ENCODE measurements at regions not wholly inside any gene's neighbourhood (a gene's known extent, or its start where the extent isn't known, plus 50 kb on each side); places are given as distances from the start of the nearest gene placed in this dataset.

DNA sequence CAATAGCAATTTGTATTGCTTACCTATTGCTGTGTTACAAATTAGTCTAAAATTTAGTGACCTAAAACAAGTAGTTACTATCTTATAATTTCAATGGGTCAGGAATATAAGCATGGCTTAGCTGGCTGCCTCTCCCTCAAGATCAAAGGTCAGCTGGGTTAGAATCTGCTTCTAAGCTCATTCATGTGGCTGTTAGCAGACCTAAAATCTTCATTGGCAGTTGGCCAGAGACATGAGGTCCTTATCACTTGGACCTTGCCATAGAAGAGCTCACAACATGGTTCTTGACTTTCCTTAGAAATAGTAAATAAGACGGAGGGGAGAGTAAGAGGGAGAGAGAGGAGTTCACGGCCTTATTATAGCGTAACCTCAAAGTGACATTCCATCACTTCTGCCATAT lies 468.0 kb downstream of the HTR7 start:
- Histone ChIP-seq H3K4me3 (ENCODE audit: low read depth, low read length) (no peak overlapping the region), H3K27me3 (ENCODE audit: control insufficient read depth, insufficient read depth, low read length) (no peaks in the 10 kb centered on the region), H3K36me3 (ENCODE audit: control insufficient read depth, insufficient read depth, low read length) (no peaks in the 10 kb centered on the region)
- TF ChIP-seq, protein P1, sequence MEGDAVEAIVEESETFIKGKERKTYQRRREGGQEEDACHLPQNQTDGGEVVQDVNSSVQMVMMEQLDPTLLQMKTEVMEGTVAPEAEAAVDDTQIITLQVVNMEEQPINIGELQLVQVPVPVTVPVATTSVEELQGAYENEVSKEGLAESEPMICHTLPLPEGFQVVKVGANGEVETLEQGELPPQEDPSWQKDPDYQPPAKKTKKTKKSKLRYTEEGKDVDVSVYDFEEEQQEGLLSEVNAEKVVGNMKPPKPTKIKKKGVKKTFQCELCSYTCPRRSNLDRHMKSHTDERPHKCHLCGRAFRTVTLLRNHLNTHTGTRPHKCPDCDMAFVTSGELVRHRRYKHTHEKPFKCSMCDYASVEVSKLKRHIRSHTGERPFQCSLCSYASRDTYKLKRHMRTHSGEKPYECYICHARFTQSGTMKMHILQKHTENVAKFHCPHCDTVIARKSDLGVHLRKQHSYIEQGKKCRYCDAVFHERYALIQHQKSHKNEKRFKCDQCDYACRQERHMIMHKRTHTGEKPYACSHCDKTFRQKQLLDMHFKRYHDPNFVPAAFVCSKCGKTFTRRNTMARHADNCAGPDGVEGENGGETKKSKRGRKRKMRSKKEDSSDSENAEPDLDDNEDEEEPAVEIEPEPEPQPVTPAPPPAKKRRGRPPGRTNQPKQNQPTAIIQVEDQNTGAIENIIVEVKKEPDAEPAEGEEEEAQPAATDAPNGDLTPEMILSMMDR (IDR thresholded peaks at IDR 0.05; ENCODE audit: insufficient read depth, low read depth, low read length), result no peak
- ChIA-PET POLR2A (no interaction called here), CTCF (interaction anchor here (1.1 kb wide), 1 partner anchor 10 kb away, joined by 3 read pairs; no protein-coding TSS in a partner anchor)
- DNase-seq (ENCODE audit: low read depth), result no peak

DNA sequence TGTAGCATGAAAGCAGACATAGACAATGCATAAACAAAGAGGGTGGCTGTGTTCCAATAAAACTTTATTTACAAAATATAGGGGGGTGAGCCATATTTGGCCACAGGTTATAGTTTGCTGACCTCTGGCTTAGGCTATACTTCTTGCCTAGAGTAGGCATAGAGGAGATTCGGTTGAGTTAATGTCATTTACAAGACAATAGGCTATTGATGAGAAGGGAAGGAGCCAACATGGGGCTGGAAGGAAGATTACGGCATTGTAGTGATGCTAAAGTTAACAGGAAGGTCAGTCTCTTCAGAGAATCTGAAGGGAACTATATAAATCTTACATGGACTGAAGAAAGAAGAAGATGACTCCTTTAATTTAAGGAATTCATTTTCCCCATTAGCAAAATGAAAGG lies 463.5 kb downstream of the HTR7 start:
- TF ChIP-seq, protein P1 (IDR thresholded peaks at IDR 0.05; ENCODE audit: insufficient read depth, low read depth, low read length), result no peak
- DNase-seq (ENCODE audit: low read depth), result no peak
- POLR2A ChIA-PET, result no interaction called here
- Histone ChIP-seq H3K36me3 (ENCODE audit: control insufficient read depth, insufficient read depth, low read length) (no peaks in the 10 kb centered on the region), H3K27me3 (ENCODE audit: control insufficient read depth, insufficient read depth, low read length) (no peaks in the 10 kb centered on the region), H3K4me3 (ENCODE audit: low read depth, low read length) (no peak overlapping the region)
- CTCF ChIA-PET, result no interaction called here

DNA sequence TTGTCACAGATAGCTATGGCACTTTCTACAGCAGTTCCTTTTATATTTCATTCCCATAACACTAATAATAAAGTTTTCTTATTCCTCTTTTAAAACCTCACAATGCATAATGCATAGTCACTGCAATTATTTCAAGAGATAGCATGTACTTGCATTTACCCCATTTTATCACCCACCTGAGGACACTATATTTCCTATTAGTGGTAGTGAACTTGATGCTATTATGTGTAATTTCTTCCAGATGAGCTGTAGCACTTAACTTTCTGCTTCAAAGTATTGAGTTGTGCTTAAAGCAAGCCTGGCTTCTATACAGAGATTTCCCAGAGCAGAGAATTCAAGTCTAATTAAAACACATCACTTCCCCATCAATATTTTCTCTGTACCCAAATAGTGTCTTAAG lies 461.1 kb downstream of the HTR7 start:
- POLR2A ChIA-PET, result no interaction called here
- CTCF ChIA-PET, result interaction anchor here (0.7 kb wide), 1 partner anchor 34 kb away, joined by 3 read pairs; no protein-coding TSS in a partner anchor
- H3K27me3 ChIP-seq (ENCODE audit: control insufficient read depth, insufficient read depth, low read length), result no peaks in the 10 kb centered on the region
- DNase-seq (ENCODE audit: low read depth), result no peak
- H3K4me3 ChIP-seq (ENCODE audit: low read depth, low read length), result no peak overlapping the region
- TF ChIP-seq, protein P1 (IDR thresholded peaks at IDR 0.05; ENCODE audit: insufficient read depth, low read depth, low read length), result no peak
- no peaks in the 10 kb centered on the region for H3K36me3 ChIP-seq (ENCODE audit: control insufficient read depth, insufficient read depth, low read length)

DNA sequence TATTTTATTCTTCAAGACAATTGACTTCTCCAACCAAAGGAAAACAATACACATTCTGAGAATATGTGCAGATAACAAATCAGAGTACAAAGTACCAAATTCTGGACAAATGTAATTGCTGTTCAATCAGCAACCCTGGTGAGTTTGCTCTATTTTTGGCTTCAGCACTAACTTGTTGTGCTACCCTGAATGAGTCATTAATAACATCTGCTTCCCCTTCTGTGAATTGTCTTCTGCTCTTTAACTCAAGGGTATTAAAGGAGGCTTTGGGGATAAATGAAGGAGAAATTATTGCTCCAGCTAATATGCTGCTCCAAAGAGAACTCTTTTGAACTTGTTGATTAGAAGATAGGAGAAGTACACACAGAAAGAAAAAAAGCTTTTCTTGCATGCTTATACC lies 459.3 kb downstream of the HTR7 start:
- TF ChIP-seq, protein P1 (IDR thresholded peaks at IDR 0.05; ENCODE audit: insufficient read depth, low read depth, low read length), result no peak
- POLR2A ChIA-PET, result no interaction called here
- H3K4me3 ChIP-seq (ENCODE audit: low read depth, low read length), result no peak overlapping the region
- H3K27me3 ChIP-seq (ENCODE audit: control insufficient read depth, insufficient read depth, low read length), result no peaks in the 10 kb centered on the region
- H3K36me3 ChIP-seq (ENCODE audit: control insufficient read depth, insufficient read depth, low read length), result no peaks in the 10 kb centered on the region
- CTCF ChIA-PET, result interaction anchor here (1.8 kb wide), 1 partner anchor 9 kb away, joined by 3 read pairs; no protein-coding TSS in a partner anchor
- no peak for DNase-seq (ENCODE audit: low read depth)

DNA sequence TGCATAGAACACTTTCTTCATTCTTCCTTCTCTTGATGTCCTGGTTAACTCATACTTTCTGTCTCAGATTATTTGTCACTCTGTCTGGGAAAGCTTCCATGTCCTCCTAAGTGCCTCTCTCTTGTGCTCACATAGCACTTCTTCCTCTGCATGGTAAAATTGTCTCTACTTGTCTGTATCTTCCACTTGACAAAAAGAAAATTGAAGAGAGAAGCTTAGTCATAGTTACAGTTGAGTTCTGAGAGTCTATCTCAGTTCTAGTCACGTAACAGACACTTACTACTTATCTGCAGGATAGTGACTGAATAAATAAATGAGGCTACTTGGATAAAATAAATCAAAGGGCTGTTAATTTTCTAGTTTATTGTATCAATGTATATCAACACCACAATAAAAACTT lies 458.1 kb downstream of the HTR7 start:
- TF ChIP-seq, protein P1 (IDR thresholded peaks at IDR 0.05; ENCODE audit: insufficient read depth, low read depth, low read length), result no peak
- H3K27me3 ChIP-seq (ENCODE audit: control insufficient read depth, insufficient read depth, low read length), result no peaks in the 10 kb centered on the region
- no peak for DNase-seq (ENCODE audit: low read depth)
- no peak overlapping the region for H3K4me3 ChIP-seq (ENCODE audit: low read depth, low read length)
- H3K36me3 ChIP-seq (ENCODE audit: control insufficient read depth, insufficient read depth, low read length), result no peaks in the 10 kb centered on the region
- ChIA-PET POLR2A (no interaction called here), CTCF (interaction anchor here (1.8 kb wide), 1 partner anchor 10 kb away, joined by 3 read pairs; no protein-coding TSS in a partner anchor)

All from BJ (cell line).